Left ventricle myocardium superior (tissue), 1 donor: ENCODE measurements at regions not wholly inside any gene's neighbourhood (a gene's known extent, or its start where the extent isn't known, plus 50 kb on each side); places are given as distances from the start of the nearest gene placed in this dataset.
"Not testable (repeated sequence)": the region's sequence is repeated elsewhere in the genome, so short reads cannot be mapped to it uniquely, and the experiment has no call there.

Experiments used
- ATAC-seq: fragments of 200-7000 bp; cut with Tn5 transposase; one replicate; pipeline ENCODE4 v1.9.1; 2020; ENCODE audit warnings: mild to moderate bottlenecking, moderate library complexity
- DNase-seq: peaks from one replicate; pipeline ENCODE4 v3.0.0-alpha.2; 2020
- intact Hi-C: fragments of 100-400 bp; cut with micrococcal nuclease; formaldehyde crosslinking; loops from one replicate; pipeline ENCODE4 v1.11.0; 2022
- donor health status: DM: no; HTN: yes; CAD: no; lungs with severe emphysema.

- DNase-seq = no peak
- no peak for ATAC-seq
- intact Hi-C loops = no loop called here
These were observed 227.2 kb downstream of the OLFM4 start for GRCh38 chr13:53255795-53256194.

- ATAC-seq (no peak), DNase-seq (no peak)
- intact Hi-C loops = no loop called here
These were observed 232.0 kb downstream of the OLFM4 start for GRCh38 chr13:53260594-53260993.

- ATAC-seq (no peak), DNase-seq (no peak)
- intact Hi-C loops = no loop called here
These were observed 236.3 kb downstream of the OLFM4 start for GRCh38 chr13:53264751-53265385.

- intact Hi-C loops = no loop called here
- DNase-seq (no peak), ATAC-seq (no peak)
These were observed 238.1 kb downstream of the OLFM4 start for GRCh38 chr13:53266757-53267156.

- no peak for DNase-seq
- no peak for ATAC-seq
- intact Hi-C loops = no loop called here
These were observed 241.0 kb downstream of the OLFM4 start for GRCh38 chr13:53269634-53270033.

GRCh38 chr13:53272873-53273272, 244.3 kb downstream of the OLFM4 start:
- intact Hi-C loops = no loop called here
- ATAC-seq = no peak
- DNase-seq = no peak

- ATAC-seq (no peak), DNase-seq (no peak)
- intact Hi-C loops = no loop called here
These were observed 247.7 kb downstream of the OLFM4 start for GRCh38 chr13:53276265-53276664.

- DNase-seq (no peak), ATAC-seq (no peak)
- intact Hi-C loops = no loop called here
These were observed 253.1 kb downstream of the OLFM4 start for GRCh38 chr13:53281677-53282076.

- DNase-seq (no peak), ATAC-seq (no peak)
- intact Hi-C loops = no loop called here
These were observed 257.4 kb downstream of the OLFM4 start for GRCh38 chr13:53285896-53286430.

GRCh38 chr13:53298396-53298795, 269.8 kb downstream of the OLFM4 start:
- ATAC-seq (no peak), DNase-seq (no peak)
- intact Hi-C loops = no loop called here

- ATAC-seq = no peak
- DNase-seq = no peak
- intact Hi-C loops = no loop called here
These were observed 272.8 kb downstream of the OLFM4 start for GRCh38 chr13:53301449-53301848.

GRCh38 chr13:53305419-53305818, 276.8 kb downstream of the OLFM4 start:
- ATAC-seq, DNase-seq, intact Hi-C loops: not testable (repeated sequence)

- DNase-seq (no peak), ATAC-seq (no peak)
- intact Hi-C loops = no loop called here
These were observed 282.2 kb downstream of the OLFM4 start for GRCh38 chr13:53310786-53311185.

GRCh38 chr13:53311561-53311960, 282.9 kb downstream of the OLFM4 start:
- no peak for DNase-seq
- ATAC-seq = no peak
- intact Hi-C loops = no loop called here

GRCh38 chr13:53321296-53321801, 292.7 kb downstream of the OLFM4 start:
- intact Hi-C loops = no loop called here
- DNase-seq = no peak
- no peak for ATAC-seq

- no peak for ATAC-seq
- intact Hi-C loops = no loop called here
- DNase-seq = no peak
These were observed 296.0 kb downstream of the OLFM4 start for GRCh38 chr13:53324656-53325055.

- no peak for DNase-seq
- no peak for ATAC-seq
- intact Hi-C loops = no loop called here
These were observed 298.1 kb downstream of the OLFM4 start for GRCh38 chr13:53326716-53327115.

- ATAC-seq (no peak), DNase-seq (no peak)
- intact Hi-C loops = no loop called here
These were observed 299.2 kb downstream of the OLFM4 start for GRCh38 chr13:53327680-53328315.

GRCh38 chr13:53336441-53337160, 308.0 kb downstream of the OLFM4 start:
- no peak for ATAC-seq
- DNase-seq = no peak
- intact Hi-C loops = no loop called here

- intact Hi-C loops = no loop called here
- DNase-seq (no peak), ATAC-seq (no peak)
These were observed 310.1 kb downstream of the OLFM4 start for GRCh38 chr13:53338760-53339159.
